Naive thymus-derived CD4-positive, alpha-beta T cell (primary cell): ENCODE measurements at regions not wholly inside any gene's neighbourhood (a gene's known extent, or its start where the extent isn't known, plus 50 kb on each side); places are given as distances from the start of the nearest gene placed in this dataset.
A peak's percentile ranks its signal among the peaks of the same experiment; 100 is the strongest.

Experiments used
- ATAC-seq: fragments of 150-1000 bp; cut with Tn5 transposase; 2 replicates; pipeline ENCODE4 v1.10.0; 2021; ENCODE audit warnings: mild to moderate bottlenecking, moderate library complexity
- CTCF ChIA-PET: fragments of 350-600 bp; sonication (Branson Sonifier 250); formaldehyde crosslinking; loops from one replicate; lab custom pipeline; 2021; ENCODE audit warnings: antibody characterized with exemption; lab: Charles Lee
- POLR2A ChIA-PET: fragments of 350-600 bp; sonication (Branson Sonifier 250); formaldehyde crosslinking; loops from one replicate; lab custom pipeline; 2021; ENCODE audit warnings: antibody characterized with exemption, inconsistent platforms; lab: Charles Lee
- DNase-seq, 9 donors: peaks; one replicate each; pipeline versions ENCODE4 v3.0.0 to v3.0.0-alpha.2; 2020 to 2022; ENCODE audit warnings: mixed read lengths in 1 of 9
- H3K27ac ChIP-seq: one replicate; pipeline ENCODE4 v1.7.0; 2013; ENCODE audit warnings: mild to moderate bottlenecking, low read depth, low read length, moderate library complexity
- H3K27me3 ChIP-seq, 2 donors: one replicate each; pipeline ENCODE4 v1.7.0; 2013; ENCODE audit warnings: low read length in 2 of 2, mild to moderate bottlenecking in 2 of 2, moderate library complexity in 2 of 2; ENCODE audit not compliant: control insufficient read depth in 2 of 2, insufficient read depth in 2 of 2
- H3K36me3 ChIP-seq, 3 experiments: 1 replicate in 2 of 3; 2 replicates in 1 of 3; pipeline ENCODE4 v1.7.0; 2013; ENCODE audit warnings: low read length in 3 of 3, mild to moderate bottlenecking in 3 of 3, moderate library complexity in 1 of 3; ENCODE audit not compliant: insufficient read depth in 3 of 3, control insufficient read depth in 2 of 3
- H3K4me1 ChIP-seq, 2 donors: one replicate each; pipeline ENCODE4 v1.7.0; 2013; ENCODE audit warnings: low read length in 2 of 2, mild to moderate bottlenecking in 2 of 2, moderate library complexity in 1 of 2; ENCODE audit not compliant: control insufficient read depth in 2 of 2, insufficient read depth in 2 of 2
- H3K4me3 ChIP-seq: 2 replicates; pipeline ENCODE4 v1.7.0; 2013; ENCODE audit warnings: mild to moderate bottlenecking, low read length
- H3K9me3 ChIP-seq, 3 experiments: 1 replicate in 2 of 3; 2 replicates in 1 of 3; pipeline ENCODE4 v1.7.0; 2013; ENCODE audit warnings: low read length in 3 of 3; ENCODE audit not compliant: control insufficient read depth in 2 of 3
- H3K27ac Mint-ChIP-seq, 9 donors: one replicate each; pipeline ENCODE4 v1.8.0; 2020 to 2022; ENCODE audit warnings: mixed read lengths in 9 of 9, mild to moderate bottlenecking in 8 of 9, moderate library complexity in 5 of 9, inconsistent platforms in 2 of 9
- H3K27me3 Mint-ChIP-seq, 5 donors: one replicate each; pipeline ENCODE4 v1.8.0; 2021 to 2022; ENCODE audit warnings: mixed read lengths in 5 of 5, mild to moderate bottlenecking in 1 of 5
- H3K36me3 Mint-ChIP-seq, 5 donors: one replicate each; pipeline ENCODE4 v1.8.0; 2020 to 2022; ENCODE audit warnings: mixed read lengths in 5 of 5, mild to moderate bottlenecking in 3 of 5, inconsistent platforms in 1 of 5
- H3K4me1 Mint-ChIP-seq, 7 donors: one replicate each; pipeline ENCODE4 v1.8.0; 2020 to 2022; ENCODE audit warnings: mixed read lengths in 7 of 7, mild to moderate bottlenecking in 3 of 7, inconsistent platforms in 1 of 7
- H3K4me3 Mint-ChIP-seq, 10 donors: one replicate each; pipeline ENCODE4 v1.8.0; 2020 to 2022; ENCODE audit warnings: mild to moderate bottlenecking in 10 of 10, mixed read lengths in 10 of 10, moderate library complexity in 6 of 10, inconsistent platforms in 2 of 10
- H3K9me3 Mint-ChIP-seq, 11 donors: one replicate each; pipeline ENCODE4 v1.8.0; 2020 to 2022; ENCODE audit warnings: mixed read lengths in 11 of 11, mild to moderate bottlenecking in 4 of 11, inconsistent platforms in 1 of 11, moderate library complexity in 1 of 11
- intact Hi-C, 2 donors: fragments of 100-400 bp; cut with micrococcal nuclease; formaldehyde crosslinking; loops; one replicate each; pipeline ENCODE4 v1.15.1; 2023

GRCh38 chr18:56019156-56019555 is 431.2 kb upstream of the TCF4 start:
- H3K36me3 Mint-ChIP-seq, result no peaks in the 10 kb centered on the region
- Histone ChIP-seq H3K4me3 (no peak overlapping the region), H3K36me3 (no peaks in the 10 kb centered on the region), H3K4me1 (no peaks in the 10 kb centered on the region), H3K9me3 (no peaks in the 10 kb centered on the region), H3K27me3 (no peaks in the 10 kb centered on the region), H3K27ac (no peak overlapping the region)
- DNase-seq (no peak), ATAC-seq (no peak)
- no peak overlapping the region for H3K27ac Mint-ChIP-seq
- POLR2A ChIA-PET, result no interaction called here
- CTCF ChIA-PET, result no interaction called here
- no peaks in the 10 kb centered on the region for H3K27me3 Mint-ChIP-seq
- intact Hi-C loops, result no loop called here
- H3K4me1 Mint-ChIP-seq, result peaks cover 0 to 5% (median 0%) of the 10 kb centered on the region in 7 donors
- peaks cover 0 to 31% (median 5%) of the 10 kb centered on the region in 11 donors for H3K9me3 Mint-ChIP-seq
- no peak overlapping the region for H3K4me3 Mint-ChIP-seq

- Mint-ChIP-seq H3K36me3 (peaks cover 0 to 4% (median 0%) of the 10 kb centered on the region in 5 donors), H3K27ac (no peak overlapping the region), H3K4me1 (no peaks in the 10 kb centered on the region), H3K27me3 (no peaks in the 10 kb centered on the region), H3K4me3 (no peak overlapping the region), H3K9me3 (peaks cover 7 to 36% (median 12%) of the 10 kb centered on the region in 11 donors)
- no peaks in the 10 kb centered on the region for H3K36me3 ChIP-seq
- no peak overlapping the region for H3K4me3 ChIP-seq
- ChIA-PET CTCF (no interaction called here), POLR2A (no interaction called here)
- no peak overlapping the region for H3K27ac ChIP-seq
- DNase-seq (no peak), ATAC-seq (no peak)
- no peaks in the 10 kb centered on the region for H3K27me3 ChIP-seq
- no peaks in the 10 kb centered on the region for H3K9me3 ChIP-seq
- intact Hi-C loops, result no loop called here
- H3K4me1 ChIP-seq, result no peaks in the 10 kb centered on the region
Observed at GRCh38 chr18:56009411-56009810, 421.4 kb upstream of the TCF4 start.

GRCh38 chr18:56003720-56004088 is 415.7 kb upstream of the TCF4 start:
- Histone ChIP-seq H3K9me3 (no peaks in the 10 kb centered on the region), H3K4me1 (no peaks in the 10 kb centered on the region), H3K4me3 (no peak overlapping the region), H3K36me3 (no peaks in the 10 kb centered on the region), H3K27me3 (no peaks in the 10 kb centered on the region), H3K27ac (no peak overlapping the region)
- Mint-ChIP-seq H3K27me3 (no peaks in the 10 kb centered on the region), H3K36me3 (no peaks in the 10 kb centered on the region), H3K27ac (no peak overlapping the region), H3K4me1 (no peaks in the 10 kb centered on the region), H3K4me3 (no peak overlapping the region), H3K9me3 (no peaks in the 10 kb centered on the region)
- ChIA-PET CTCF (no interaction called here), POLR2A (no interaction called here)
- DNase-seq (no peak), ATAC-seq (no peak)
- intact Hi-C loops, result no loop called here

GRCh38 chr18:56003009-56003719 is 415.2 kb upstream of the TCF4 start:
- no peak overlapping the region for H3K27ac Mint-ChIP-seq
- H3K27me3 ChIP-seq, result no peaks in the 10 kb centered on the region
- no peak for ATAC-seq
- H3K36me3 Mint-ChIP-seq, result no peaks in the 10 kb centered on the region
- POLR2A ChIA-PET, result no interaction called here
- intact Hi-C loops, result no loop called here
- no peaks in the 10 kb centered on the region for H3K9me3 ChIP-seq
- no peaks in the 10 kb centered on the region for H3K4me1 ChIP-seq
- H3K9me3 Mint-ChIP-seq, result no peaks in the 10 kb centered on the region
- no peaks in the 10 kb centered on the region for H3K4me1 Mint-ChIP-seq
- H3K36me3 ChIP-seq, result no peaks in the 10 kb centered on the region
- H3K27me3 Mint-ChIP-seq, result peaks cover 0 to under 1% (median 0%) of the 10 kb centered on the region in 5 donors
- no peak overlapping the region for H3K4me3 ChIP-seq
- DNase-seq, result no peak
- CTCF ChIA-PET, result no interaction called here
- H3K4me3 Mint-ChIP-seq, result no peak overlapping the region
- no peak overlapping the region for H3K27ac ChIP-seq

- no peaks in the 10 kb centered on the region for H3K36me3 ChIP-seq
- no peak for DNase-seq
- no peak for ATAC-seq
- Mint-ChIP-seq H3K36me3 (no peaks in the 10 kb centered on the region), H3K9me3 (peaks cover 0 to 3% (median 0%) of the 10 kb centered on the region in 11 donors), H3K27ac (peak overlapping the region in 1 of 9 donors; percentile 9), H3K4me3 (no peak overlapping the region), H3K27me3 (peaks cover 0 to 5% (median 0%) of the 10 kb centered on the region in 5 donors), H3K4me1 (no peaks in the 10 kb centered on the region)
- no peaks in the 10 kb centered on the region for H3K4me1 ChIP-seq
- no peak overlapping the region for H3K27ac ChIP-seq
- no peaks in the 10 kb centered on the region for H3K9me3 ChIP-seq
- intact Hi-C loops, result no loop called here
- no peaks in the 10 kb centered on the region for H3K27me3 ChIP-seq
- ChIA-PET POLR2A (no interaction called here), CTCF (no interaction called here)
- H3K4me3 ChIP-seq, result no peak overlapping the region
Observed at GRCh38 chr18:56001576-56001975, 413.6 kb upstream of the TCF4 start.

- Histone ChIP-seq H3K27me3 (no peaks in the 10 kb centered on the region), H3K4me3 (no peak overlapping the region), H3K9me3 (no peaks in the 10 kb centered on the region), H3K4me1 (no peaks in the 10 kb centered on the region), H3K36me3 (no peaks in the 10 kb centered on the region), H3K27ac (no peak overlapping the region)
- ATAC-seq, result no peak
- no peak for DNase-seq
- H3K9me3 Mint-ChIP-seq, result peaks cover 0 to 3% (median 0%) of the 10 kb centered on the region in 11 donors
- H3K4me1 Mint-ChIP-seq, result no peaks in the 10 kb centered on the region
- no peaks in the 10 kb centered on the region for H3K36me3 Mint-ChIP-seq
- CTCF ChIA-PET, result no interaction called here
- no peak overlapping the region for H3K27ac Mint-ChIP-seq
- peaks cover 0 to 5% (median 0%) of the 10 kb centered on the region in 5 donors for H3K27me3 Mint-ChIP-seq
- intact Hi-C loops, result no loop called here
- POLR2A ChIA-PET, result no interaction called here
- H3K4me3 Mint-ChIP-seq, result no peak overlapping the region
Observed at GRCh38 chr18:56000041-56000440, 412.0 kb upstream of the TCF4 start.

GRCh38 chr18:55999641-56000040 is 411.6 kb upstream of the TCF4 start:
- Histone ChIP-seq H3K4me3 (no peak overlapping the region), H3K9me3 (no peaks in the 10 kb centered on the region), H3K27ac (no peak overlapping the region), H3K27me3 (no peaks in the 10 kb centered on the region), H3K4me1 (no peaks in the 10 kb centered on the region), H3K36me3 (no peaks in the 10 kb centered on the region)
- Mint-ChIP-seq H3K36me3 (no peaks in the 10 kb centered on the region), H3K27me3 (peaks cover 0 to 5% (median 0%) of the 10 kb centered on the region in 5 donors), H3K4me3 (no peak overlapping the region), H3K27ac (no peak overlapping the region), H3K4me1 (no peaks in the 10 kb centered on the region), H3K9me3 (peaks cover 0 to 5% (median 0%) of the 10 kb centered on the region in 11 donors)
- ChIA-PET CTCF (no interaction called here), POLR2A (no interaction called here)
- no peak for DNase-seq
- ATAC-seq, result no peak
- intact Hi-C loops, result no loop called here
